Urothelium cell line (cell line): ENCODE measurements at regions not wholly inside any gene's neighbourhood (a gene's known extent, or its start where the extent isn't known, plus 50 kb on each side); places are given as distances from the start of the nearest gene placed in this dataset.

ENCODE experiments used
- DNase-seq: peaks from one replicate; pipeline ENCODE4 v3.0.0; 2011; ENCODE audit warnings: low spot score, mixed read lengths
- FAIRE-seq: peaks from 2 replicates; lab custom pipeline; 2011; peaks lifted over from hg19 to GRCh38; lab: Jason Lieb, UNC

- peak; percentile 93 for FAIRE-seq
- DNase-seq = no peak
Measured at GRCh38 chr22:26732284-26732683, 74.9 kb downstream of the MIAT start.

- DNase-seq (no peak), FAIRE-seq (peak; percentile 87)
Measured at GRCh38 chr22:26734339-26735018, 77.1 kb downstream of the MIAT start.

- no peak for DNase-seq
- FAIRE-seq = no peak
Measured at GRCh38 chr22:26735019-26735409, 77.6 kb downstream of the MIAT start.

GRCh38 chr22:26737262-26737661 lies 79.9 kb downstream of the MIAT start:
- peak; percentile 59 for FAIRE-seq

GRCh38 chr22:26740253-26740652 lies 82.9 kb downstream of the MIAT start:
- FAIRE-seq (peak; percentile 88), DNase-seq (no peak)

More at GRCh38 chr22:26737262-26737661, 79.9 kb downstream of the MIAT start:
- DNase-seq = no peak

GRCh38 chr22:26743149-26743548 lies 85.8 kb downstream of the MIAT start:
- FAIRE-seq (peak; percentile 98), DNase-seq (no peak)

- DNase-seq (no peak), FAIRE-seq (peak; percentile 86)
Measured at GRCh38 chr22:26744892-26745808, 87.8 kb downstream of the MIAT start.

GRCh38 chr22:26746311-26746710 lies 88.9 kb downstream of the MIAT start:
- FAIRE-seq = no peak
- no peak for DNase-seq

GRCh38 chr22:26748845-26749244 lies 91.5 kb downstream of the MIAT start:
- FAIRE-seq (peak; percentile 94), DNase-seq (no peak)

GRCh38 chr22:26751217-26751616 lies 93.8 kb downstream of the MIAT start:
- no peak for FAIRE-seq
- peak; percentile 58 for DNase-seq

- no peak for DNase-seq
- FAIRE-seq = no peak
Measured at GRCh38 chr22:26753125-26753862, 95.9 kb downstream of the MIAT start.

GRCh38 chr22:26756675-26757293 lies 99.4 kb downstream of the MIAT start:
- FAIRE-seq (peak; percentile 99), DNase-seq (peak; percentile 96)

GRCh38 chr22:26757496-26757895 lies 100.1 kb downstream of the MIAT start:
- DNase-seq (no peak), FAIRE-seq (peak; percentile 93)

GRCh38 chr22:26762503-26763472 lies 105.4 kb downstream of the MIAT start:
- no peak for DNase-seq
- no peak for FAIRE-seq

- FAIRE-seq (peak; percentile 100), DNase-seq (peak; percentile 87)
Measured at GRCh38 chr22:26763633-26764361, 106.4 kb downstream of the MIAT start.

- DNase-seq (no peak), FAIRE-seq (peak; percentile 74)
Measured at GRCh38 chr22:26766510-26767350, 109.3 kb downstream of the MIAT start.

- FAIRE-seq = no peak
Measured at GRCh38 chr22:26767351-26768155, 110.2 kb downstream of the MIAT start.

More at GRCh38 chr22:26767351-26768155, 110.2 kb downstream of the MIAT start:
- no peak for DNase-seq
